Activated CD8-positive, alpha-beta T cell treated with anti-CD3 and anti-CD28 coated beads for 36 hours (primary cell): ENCODE measurements at regions not wholly inside any gene's neighbourhood (a gene's known extent, or its start where the extent isn't known, plus 50 kb on each side); places are given as distances from the start of the nearest gene placed in this dataset.
"Not testable (repeated sequence)": the region's sequence is repeated elsewhere in the genome, so short reads cannot be mapped to it uniquely, and the experiment has no call there.

Experiments used
- ATAC-seq: fragments of 200-7000 bp; cut with Tn5 transposase; one replicate; pipeline ENCODE4 v1.10.0; 2021; ENCODE audit warnings: mild to moderate bottlenecking, moderate library complexity
- CTCF ChIA-PET: fragments of 350-600 bp; sonication (Branson Sonifier 250); formaldehyde crosslinking; loops from one replicate; lab custom pipeline; 2021; ENCODE audit warnings: antibody characterized with exemption; lab: Charles Lee
- POLR2A ChIA-PET: fragments of 350-600 bp; sonication (Branson Sonifier 250); formaldehyde crosslinking; loops from one replicate; lab custom pipeline; 2021; ENCODE audit warnings: antibody characterized with exemption; lab: Charles Lee
- DNase-seq: peaks from one replicate; pipeline ENCODE4 v3.0.0-alpha.2; 2020
- H3K27ac Mint-ChIP-seq: one replicate; pipeline ENCODE4 v1.8.0; 2021; ENCODE audit warnings: mild to moderate bottlenecking, mixed read lengths
- H3K27me3 Mint-ChIP-seq: one replicate; pipeline ENCODE4 v1.8.0; 2021; ENCODE audit warnings: mixed read lengths
- H3K36me3 Mint-ChIP-seq: one replicate; pipeline ENCODE4 v1.8.0; 2021; ENCODE audit warnings: low read depth, mixed read lengths
- H3K4me1 Mint-ChIP-seq: one replicate; pipeline ENCODE4 v1.8.0; 2021; ENCODE audit warnings: low read depth, mixed read lengths
- H3K4me3 Mint-ChIP-seq: one replicate; pipeline ENCODE4 v1.8.0; 2021; ENCODE audit warnings: mild to moderate bottlenecking, moderate library complexity, mixed read lengths
- H3K9me3 Mint-ChIP-seq: one replicate; pipeline ENCODE4 v1.8.0; 2021; ENCODE audit warnings: mixed read lengths
- intact Hi-C: fragments of 100-400 bp; cut with micrococcal nuclease; formaldehyde crosslinking; loops from one replicate; pipeline ENCODE4 v1.10.0; 2022
- TF ChIP-seq, protein P1 (sequence below): fragments of 200-600 bp; IDR thresholded peaks from one replicate; pipeline ENCODE4 v1.8.0; 2022; ENCODE audit warnings: antibody characterized with exemption, mild to moderate bottlenecking

DNA sequence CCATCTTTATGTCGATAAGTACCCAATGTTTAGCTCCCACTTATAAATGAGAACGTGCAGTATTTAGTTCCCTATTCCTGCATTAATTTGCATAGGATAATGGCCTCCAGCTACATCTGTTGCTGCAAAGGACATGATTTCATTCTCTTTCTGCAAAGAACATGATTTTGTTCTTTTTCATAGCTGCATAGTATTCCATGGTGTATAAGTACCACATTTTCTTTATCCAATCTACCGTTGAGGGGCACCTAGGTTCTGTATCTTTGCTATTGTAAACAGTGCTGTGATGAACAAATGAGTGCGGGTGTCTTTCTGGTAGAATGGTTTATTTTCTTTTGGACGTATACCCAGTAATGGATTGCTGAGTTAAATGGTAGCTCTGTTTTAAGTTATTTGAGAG, 63.0 kb downstream of the HLX start:
- DNase-seq (no peak), ATAC-seq (no peak)
- TF ChIP-seq, protein P1, sequence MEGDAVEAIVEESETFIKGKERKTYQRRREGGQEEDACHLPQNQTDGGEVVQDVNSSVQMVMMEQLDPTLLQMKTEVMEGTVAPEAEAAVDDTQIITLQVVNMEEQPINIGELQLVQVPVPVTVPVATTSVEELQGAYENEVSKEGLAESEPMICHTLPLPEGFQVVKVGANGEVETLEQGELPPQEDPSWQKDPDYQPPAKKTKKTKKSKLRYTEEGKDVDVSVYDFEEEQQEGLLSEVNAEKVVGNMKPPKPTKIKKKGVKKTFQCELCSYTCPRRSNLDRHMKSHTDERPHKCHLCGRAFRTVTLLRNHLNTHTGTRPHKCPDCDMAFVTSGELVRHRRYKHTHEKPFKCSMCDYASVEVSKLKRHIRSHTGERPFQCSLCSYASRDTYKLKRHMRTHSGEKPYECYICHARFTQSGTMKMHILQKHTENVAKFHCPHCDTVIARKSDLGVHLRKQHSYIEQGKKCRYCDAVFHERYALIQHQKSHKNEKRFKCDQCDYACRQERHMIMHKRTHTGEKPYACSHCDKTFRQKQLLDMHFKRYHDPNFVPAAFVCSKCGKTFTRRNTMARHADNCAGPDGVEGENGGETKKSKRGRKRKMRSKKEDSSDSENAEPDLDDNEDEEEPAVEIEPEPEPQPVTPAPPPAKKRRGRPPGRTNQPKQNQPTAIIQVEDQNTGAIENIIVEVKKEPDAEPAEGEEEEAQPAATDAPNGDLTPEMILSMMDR, result no peak
- Mint-ChIP-seq H3K27me3 (no peaks in the 10 kb centered on the region), H3K9me3 (peaks cover 2% of the 10 kb centered on the region), H3K4me3 (no peak overlapping the region), H3K4me1 (no peaks in the 10 kb centered on the region), H3K36me3 (no peaks in the 10 kb centered on the region), H3K27ac (no peak overlapping the region)
- ChIA-PET CTCF (no interaction called here), POLR2A (no interaction called here)
- intact Hi-C loops, result no loop called here

DNA sequence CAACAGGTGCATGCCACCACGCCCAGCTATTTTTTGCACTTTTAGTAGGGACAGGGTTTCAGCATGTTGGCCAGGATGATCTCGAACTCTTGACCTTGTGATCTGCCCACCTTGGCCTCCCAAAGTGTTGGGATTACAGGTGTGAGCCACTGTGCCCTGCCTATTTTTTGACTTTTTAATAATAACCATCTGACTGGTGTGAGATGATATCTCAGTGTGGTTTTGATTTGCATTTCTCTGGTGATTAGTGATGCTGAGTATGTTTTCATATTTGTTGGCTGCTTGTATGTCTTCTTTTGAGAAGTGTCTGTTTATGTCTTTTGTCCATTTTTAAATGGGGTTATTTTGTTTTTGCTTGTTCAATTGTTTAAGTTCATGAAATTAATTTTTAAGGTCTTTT, 63.7 kb downstream of the HLX start:
- H3K4me3 Mint-ChIP-seq, H3K27ac Mint-ChIP-seq, ATAC-seq, H3K36me3 Mint-ChIP-seq, H3K9me3 Mint-ChIP-seq, POLR2A ChIA-PET, H3K4me1 Mint-ChIP-seq, intact Hi-C loops, H3K27me3 Mint-ChIP-seq, CTCF ChIA-PET, DNase-seq: not testable (repeated sequence)

DNA sequence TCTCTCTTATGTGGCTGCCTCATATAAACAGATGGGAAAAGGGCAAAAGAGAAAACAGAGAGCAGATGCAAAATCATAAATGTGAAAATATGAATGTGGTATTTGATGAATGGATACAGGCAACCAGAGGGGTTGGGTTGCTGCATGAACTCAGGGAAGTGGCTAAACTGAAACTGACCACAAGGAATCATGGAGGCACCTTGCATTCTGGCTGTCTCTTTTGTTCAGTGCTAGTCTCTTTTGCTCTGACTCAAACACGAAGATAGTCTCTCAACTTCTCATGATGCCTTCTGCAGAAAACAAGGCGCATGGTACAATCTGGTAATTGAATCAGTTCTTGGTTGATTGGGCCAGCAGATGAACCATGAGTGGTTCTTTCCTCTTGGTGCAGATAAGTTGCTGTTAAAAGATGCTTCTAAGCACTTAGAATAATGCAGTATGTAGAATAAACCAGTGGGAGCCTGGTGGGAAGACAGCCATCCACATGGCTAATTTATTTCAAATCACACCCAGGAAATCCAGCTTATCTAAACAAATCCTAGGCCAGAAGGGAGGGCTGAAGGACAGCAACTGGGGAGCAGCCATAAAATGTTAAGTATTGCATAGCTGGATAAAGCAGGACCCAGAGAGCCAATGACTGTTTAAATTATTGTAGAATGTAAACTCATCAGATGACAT, 64.2 kb downstream of the HLX start:
- intact Hi-C loops, result no loop called here
- Mint-ChIP-seq H3K4me1 (no peaks in the 10 kb centered on the region), H3K9me3 (peaks cover 2% of the 10 kb centered on the region), H3K4me3 (no peak overlapping the region), H3K27ac (no peak overlapping the region), H3K36me3 (no peaks in the 10 kb centered on the region), H3K27me3 (no peaks in the 10 kb centered on the region)
- CTCF ChIA-PET, result no interaction called here
- ATAC-seq (no peak), DNase-seq (no peak)
- TF ChIP-seq, protein P1, result no peak
- POLR2A ChIA-PET, result no interaction called here

DNA sequence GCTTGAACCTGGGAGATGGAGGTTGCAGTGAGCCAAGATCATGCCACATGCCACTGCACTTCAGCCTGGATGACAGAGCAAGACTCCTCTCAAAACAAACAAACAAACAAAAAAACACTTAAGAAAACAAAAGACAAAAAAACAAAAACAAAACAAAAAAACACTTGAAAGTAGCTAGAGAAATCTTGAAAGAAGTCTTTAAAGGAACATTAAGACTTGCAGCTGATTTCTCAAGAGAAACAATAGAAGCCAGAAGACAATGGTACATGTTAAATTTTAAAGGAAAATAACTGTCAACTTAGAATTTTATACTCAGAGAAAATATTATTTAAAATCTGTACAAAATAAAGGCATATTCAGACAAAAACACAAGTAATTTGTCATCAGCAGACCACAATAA, 71.3 kb downstream of the HLX start:
- intact Hi-C loops, result no loop called here
- CTCF ChIA-PET, result no interaction called here
- Mint-ChIP-seq H3K36me3 (no peaks in the 10 kb centered on the region), H3K4me1 (no peaks in the 10 kb centered on the region), H3K9me3 (peaks cover 5% of the 10 kb centered on the region), H3K27ac (no peak overlapping the region), H3K27me3 (no peaks in the 10 kb centered on the region), H3K4me3 (no peak overlapping the region)
- TF ChIP-seq, protein P1, result no peak
- POLR2A ChIA-PET, result no interaction called here
- ATAC-seq (no peak), DNase-seq (no peak)

DNA sequence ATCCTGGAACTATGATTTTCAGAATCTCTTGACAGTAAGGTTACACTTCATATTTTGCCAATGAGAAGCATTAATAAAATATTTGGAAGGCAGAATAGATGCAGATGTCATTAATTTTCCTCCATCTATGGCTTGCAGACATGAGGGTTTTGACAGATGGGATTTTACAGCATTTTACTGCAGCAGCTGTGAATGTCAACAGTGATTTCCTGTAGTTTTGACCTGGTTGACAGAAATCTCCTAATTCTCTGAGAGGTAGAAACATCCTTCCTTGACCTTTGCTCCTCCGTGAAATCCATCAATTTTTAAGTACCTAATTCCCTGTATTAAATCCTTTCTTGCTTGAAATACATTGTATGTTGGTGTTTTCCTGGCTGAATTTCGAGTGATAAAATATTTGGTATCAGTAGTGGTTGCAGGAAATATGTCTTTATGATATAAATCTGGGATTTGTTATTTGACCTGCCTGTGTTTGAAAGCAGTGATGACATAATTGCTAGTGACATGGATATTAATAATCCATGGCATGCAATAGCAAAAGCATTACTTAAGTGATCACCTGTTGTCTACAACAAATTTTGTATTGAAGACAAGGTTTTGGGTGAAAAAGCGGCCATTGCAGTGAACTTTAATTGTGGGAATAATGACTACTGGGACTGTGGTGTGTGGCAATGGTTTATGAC, 73.9 kb downstream of the HLX start:
- Mint-ChIP-seq H3K36me3 (no peaks in the 10 kb centered on the region), H3K27me3 (no peaks in the 10 kb centered on the region), H3K4me1 (no peaks in the 10 kb centered on the region), H3K27ac (no peak overlapping the region), H3K4me3 (no peak overlapping the region), H3K9me3 (peaks cover 5% of the 10 kb centered on the region)
- POLR2A ChIA-PET, result no interaction called here
- no peak for ATAC-seq
- TF ChIP-seq, protein P1, result no peak
- intact Hi-C loops, result no loop called here
- no peak for DNase-seq
- CTCF ChIA-PET, result no interaction called here
